Thyroid gland (tissue), 4 donors: ENCODE measurements at regions not wholly inside any gene's neighbourhood (a gene's known extent, or its start where the extent isn't known, plus 50 kb on each side); places are given as distances from the start of the nearest gene placed in this dataset.
A peak's percentile ranks its signal among the peaks of the same experiment; 100 is the strongest.

Experiments
- DNase-seq, 2 donors: peaks; one replicate each; pipeline ENCODE4 v3.0.0-alpha.2; 2019
- H3K27ac ChIP-seq, 3 donors: fragments of 200-600 bp; sonication (generic); 1 replicate in 2 of 3; 2 replicates in 1 of 3; pipeline ENCODE4 v1.5.1; 2016 to 2019; ENCODE audit warnings: mild to moderate bottlenecking in 1 of 3, moderate library complexity in 1 of 3
- H3K27me3 ChIP-seq: fragments of 200-600 bp; sonication (generic); one replicate; pipeline ENCODE4 v1.5.1; 2019
- H3K36me3 ChIP-seq, 2 donors: fragments of 200-600 bp; sonication (generic); one replicate each; pipeline ENCODE4 v1.5.1; 2016 to 2019
- H3K4me1 ChIP-seq, 2 donors: fragments of 200-600 bp; sonication (generic); one replicate each; pipeline ENCODE4 v1.5.1; 2017 to 2019
- H3K4me3 ChIP-seq, 3 donors: fragments of 200-600 bp; sonication (generic); replicated peaks in 1 of 3; 1 replicate in 2 of 3; 2 replicates in 1 of 3; pipeline ENCODE4 v1.5.1; 2016; ENCODE audit warnings: mild to moderate bottlenecking in 1 of 3
- H3K9me3 ChIP-seq: fragments of 200-600 bp; sonication (generic); one replicate; pipeline ENCODE4 v1.5.1; 2017
- CTCF ChIP-seq, 6 experiments: fragments of 200-600 bp in 3 of 6; fragments of 450-650 bp in 3 of 6; sonication (generic) in 3 of 6; IDR thresholded peaks; one replicate each; pipeline ENCODE4 v1.5.1; 2016 to 2019; ENCODE audit warnings: antibody characterized with exemption in 6 of 6, mild to moderate bottlenecking in 2 of 6, inconsistent platforms in 1 of 6, moderate library complexity in 1 of 6
- POLR2A ChIP-seq, 2 donors: fragments of 450-650 bp; IDR thresholded peaks; one replicate each; pipeline ENCODE4 v1.6.1; 2017; ENCODE audit warnings: antibody characterized with exemption in 2 of 2, mild to moderate bottlenecking in 2 of 2, moderate library complexity in 1 of 2
- whole genome bisulfite sequencing, 2 donors: methylation state at CpG; one replicate each; pipeline ENCODE4 v1.1.5; 2017; 5-methylcytosine and 5-hydroxymethylcytosine counted together
- intact Hi-C: fragments of 100-400 bp; cut with DNase I; formaldehyde crosslinking; loops from one replicate; pipeline ENCODE4 v1.15.1; 2023

- Histone ChIP-seq H3K27ac (no peak overlapping the region), H3K4me1 (no peaks in the 10 kb centered on the region), H3K36me3 (no peaks in the 10 kb centered on the region), H3K9me3 (no peaks in the 10 kb centered on the region), H3K27me3 (no peaks in the 10 kb centered on the region), H3K4me3 (no peak overlapping the region)
- intact Hi-C loops: no loop called here
- no peak for DNase-seq
- TF ChIP-seq POLR2A (IDR thresholded peaks at IDR 0.05) (no peak), CTCF (IDR thresholded peaks at IDR 0.05) (no peak)
These were observed 261.5 kb downstream of the PARP8 start for GRCh38 chr5:50927953-50928352.

GRCh38 chr5:50929174-50929573 lies 262.7 kb downstream of the PARP8 start:
- intact Hi-C loops: no loop called here
- Histone ChIP-seq H3K9me3 (no peaks in the 10 kb centered on the region), H3K4me1 (no peaks in the 10 kb centered on the region), H3K27me3 (no peaks in the 10 kb centered on the region), H3K27ac (no peak overlapping the region), H3K36me3 (no peaks in the 10 kb centered on the region), H3K4me3 (no peak overlapping the region)
- WGBS, 2 donors: 71 to 72% methylated on average over 3 of the region's 3 CpGs
- TF ChIP-seq POLR2A (IDR thresholded peaks at IDR 0.05) (no peak), CTCF (IDR thresholded peaks at IDR 0.05) (no peak)
- DNase-seq: no peak

GRCh38 chr5:50934343-50934742 lies 267.9 kb downstream of the PARP8 start:
- no peaks in the 10 kb centered on the region for H3K27me3 ChIP-seq
- no peak overlapping the region for H3K27ac ChIP-seq
- DNase-seq: no peak
- no peaks in the 10 kb centered on the region for H3K36me3 ChIP-seq
- intact Hi-C loops: no loop called here
- 90 to 93% methylated on average over 2 of the region's 2 CpGs for WGBS, 2 donors
- H3K4me3 ChIP-seq: no peak overlapping the region
- no peaks in the 10 kb centered on the region for H3K4me1 ChIP-seq
- no peaks in the 10 kb centered on the region for H3K9me3 ChIP-seq
- no peak for TF ChIP-seq CTCF (IDR thresholded peaks at IDR 0.05)
- TF ChIP-seq POLR2A (IDR thresholded peaks at IDR 0.05): no peak

DNA sequence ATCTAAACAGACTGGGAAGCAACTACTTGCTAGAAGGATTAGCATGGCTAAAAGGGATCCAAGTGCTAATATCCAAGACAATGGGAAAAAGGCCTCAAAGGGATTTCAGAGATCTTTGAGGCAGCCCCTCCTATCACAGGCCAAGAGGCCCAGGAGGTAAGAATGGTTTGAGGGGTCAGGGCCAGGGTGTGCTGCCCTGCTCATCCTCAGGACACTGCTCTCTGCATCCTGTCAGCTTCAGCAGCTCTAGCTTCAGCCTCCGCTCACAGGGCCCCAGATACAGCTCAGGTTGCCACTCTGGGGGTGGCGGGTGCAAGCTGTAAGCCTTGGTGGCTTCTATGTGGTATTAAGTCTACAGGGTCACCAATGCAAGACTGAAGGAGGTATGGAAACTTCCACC lies 278.7 kb downstream of the PARP8 start:
- no peaks in the 10 kb centered on the region for H3K9me3 ChIP-seq
- no peak for TF ChIP-seq POLR2A (IDR thresholded peaks at IDR 0.05)
- no peak for TF ChIP-seq CTCF (IDR thresholded peaks at IDR 0.05)
- no peaks in the 10 kb centered on the region for H3K36me3 ChIP-seq
- H3K27me3 ChIP-seq: no peaks in the 10 kb centered on the region
- intact Hi-C loops: no loop called here
- peaks cover 0 to 4% of the 10 kb centered on the region in 2 donors for H3K4me1 ChIP-seq
- no peak for DNase-seq
- H3K4me3 ChIP-seq: no peak overlapping the region
- WGBS, 2 donors: 92 to 93% methylated on average over 2 of the region's 2 CpGs
- no peak overlapping the region for H3K27ac ChIP-seq

GRCh38 chr5:50947906-50948683 lies 281.7 kb downstream of the PARP8 start:
- no peak overlapping the region for H3K27ac ChIP-seq
- no peak overlapping the region for H3K4me3 ChIP-seq
- H3K27me3 ChIP-seq: no peaks in the 10 kb centered on the region
- H3K9me3 ChIP-seq: no peaks in the 10 kb centered on the region
- peak; percentile 46 to 59 for DNase-seq
- 22 to 26% methylated on average over 6 of the region's 6 CpGs for WGBS, 2 donors
- no peaks in the 10 kb centered on the region for H3K36me3 ChIP-seq
- intact Hi-C loops: no loop called here
- peaks cover 0 to 4% of the 10 kb centered on the region in 2 donors for H3K4me1 ChIP-seq
- no peak for TF ChIP-seq POLR2A (IDR thresholded peaks at IDR 0.05)
- no peak for TF ChIP-seq CTCF (IDR thresholded peaks at IDR 0.05)
